ENCODE measurements at regions not wholly inside any gene's neighbourhood (a gene's known extent, or its start where the extent isn't known, plus 50 kb on each side); places are given as distances from the start of the nearest gene placed in this dataset.

- DNase-seq (ENCODE audit: low read depth): no peak
These were observed 51.6 kb upstream of the DYNLRB2 start for GRCh38 chr16:80489173-80489572.

GRCh38 chr16:80488167-80488566 is 52.6 kb upstream of the DYNLRB2 start:
- no peak for DNase-seq (ENCODE audit: low read depth)

- DNase-seq (ENCODE audit: low read depth): no peak
These were observed 60.1 kb upstream of the DYNLRB2 start for GRCh38 chr16:80480664-80481063.

- DNase-seq (ENCODE audit: low read depth): no peak
These were observed 63.0 kb upstream of the DYNLRB2 start for GRCh38 chr16:80477838-80478237.

- no peak for DNase-seq (ENCODE audit: low read depth)
These were observed 72.8 kb upstream of the DYNLRB2 start for GRCh38 chr16:80468029-80468428.

GRCh38 chr16:80466024-80466987 is 74.5 kb upstream of the DYNLRB2 start:
- peak; percentile 23 for DNase-seq (ENCODE audit: low read depth)

- DNase-seq (ENCODE audit: low read depth): no peak
These were observed 76.9 kb upstream of the DYNLRB2 start for GRCh38 chr16:80463751-80464495.

- no peak for DNase-seq (ENCODE audit: low read depth)
These were observed 77.5 kb upstream of the DYNLRB2 start for GRCh38 chr16:80463326-80463725.

GRCh38 chr16:80462917-80463316 is 77.9 kb upstream of the DYNLRB2 start:
- DNase-seq (ENCODE audit: low read depth): no peak

GRCh38 chr16:80460988-80461387 is 79.8 kb upstream of the DYNLRB2 start:
- DNase-seq (ENCODE audit: low read depth): no peak

GRCh38 chr16:80459966-80460365 is 80.8 kb upstream of the DYNLRB2 start:
- DNase-seq (ENCODE audit: low read depth): no peak

GRCh38 chr16:80459331-80459777 is 81.4 kb upstream of the DYNLRB2 start:
- no peak for DNase-seq (ENCODE audit: low read depth)

- no peak for DNase-seq (ENCODE audit: low read depth)
These were observed 82.9 kb upstream of the DYNLRB2 start for GRCh38 chr16:80457871-80458270.

- DNase-seq (ENCODE audit: low read depth): no peak
These were observed 86.0 kb upstream of the DYNLRB2 start for GRCh38 chr16:80454802-80455201.

- DNase-seq (ENCODE audit: low read depth): no peak
These were observed 91.4 kb upstream of the DYNLRB2 start for GRCh38 chr16:80449392-80449791.

- DNase-seq (ENCODE audit: low read depth): no peak
These were observed 93.6 kb upstream of the DYNLRB2 start for GRCh38 chr16:80447241-80447640.

- DNase-seq (ENCODE audit: low read depth): no peak
These were observed 98.0 kb upstream of the DYNLRB2 start for GRCh38 chr16:80442779-80443178.

GRCh38 chr16:80441935-80442334 is 98.9 kb upstream of the DYNLRB2 start:
- no peak for DNase-seq (ENCODE audit: low read depth)

- no peak for DNase-seq (ENCODE audit: low read depth)
These were observed 100.1 kb upstream of the DYNLRB2 start for GRCh38 chr16:80440667-80441066.

- DNase-seq (ENCODE audit: low read depth): no peak
These were observed 103.1 kb upstream of the DYNLRB2 start for GRCh38 chr16:80437707-80438106.

GRCh38 chr16:80436510-80436909 is 104.3 kb upstream of the DYNLRB2 start:
- DNase-seq (ENCODE audit: low read depth): no peak

- DNase-seq (ENCODE audit: low read depth): no peak
These were observed 107.2 kb upstream of the DYNLRB2 start for GRCh38 chr16:80433623-80434022.

GRCh38 chr16:80427795-80428194 is 113.0 kb upstream of the DYNLRB2 start:
- DNase-seq (ENCODE audit: low read depth): no peak

Measured in activated T-helper 9 cell treated with anti-CD3 and anti-CD28 coated beads, Interleukin-2, amount 50 U/mL, for 16 hours (primary cell).